WI38 (cell line): ENCODE measurements at regions not wholly inside any gene's neighbourhood (a gene's known extent, or its start where the extent isn't known, plus 50 kb on each side); places are given as distances from the start of the nearest gene placed in this dataset.

Source experiments
- H3K4me3 ChIP-seq: 2 replicates; pipeline ENCODE4 v1.5.1; 2011; ENCODE audit warnings: low read depth, mild to moderate bottlenecking, control low read depth, low read length
- CTCF ChIP-seq: IDR thresholded peaks from 2 replicates; pipeline ENCODE4 v1.5.1; 2012; ENCODE audit warnings: low read depth, mild to moderate bottlenecking, control low read depth, low read length

- no peak overlapping the region for H3K4me3 ChIP-seq
- TF ChIP-seq CTCF: no peak
Measured at GRCh38 chr1:63199706-63200335, 122.5 kb upstream of the FOXD3 start.

GRCh38 chr1:63200676-63201075 lies 121.7 kb upstream of the FOXD3 start:
- H3K4me3 ChIP-seq: no peak overlapping the region
- no peak for TF ChIP-seq CTCF

- no peak for TF ChIP-seq CTCF
- no peak overlapping the region for H3K4me3 ChIP-seq
Measured at GRCh38 chr1:63203641-63204040, 118.7 kb upstream of the FOXD3 start.

- no peak overlapping the region for H3K4me3 ChIP-seq
- TF ChIP-seq CTCF: no peak
Measured at GRCh38 chr1:63205776-63206175, 116.6 kb upstream of the FOXD3 start.

GRCh38 chr1:63214553-63214952 lies 107.8 kb upstream of the FOXD3 start:
- H3K4me3 ChIP-seq: no peak overlapping the region
- TF ChIP-seq CTCF: no peak

- no peak overlapping the region for H3K4me3 ChIP-seq
- no peak for TF ChIP-seq CTCF
Measured at GRCh38 chr1:63223426-63223825, 98.9 kb upstream of the FOXD3 start.

- TF ChIP-seq CTCF: no peak
Measured at GRCh38 chr1:63230722-63231121, 91.6 kb upstream of the FOXD3 start.

More at GRCh38 chr1:63230722-63231121, 91.6 kb upstream of the FOXD3 start:
- H3K4me3 ChIP-seq: no peak overlapping the region
